ENCODE measurements at regions not wholly inside any gene's neighbourhood (a gene's known extent, or its start where the extent isn't known, plus 50 kb on each side); places are given as distances from the start of the nearest gene placed in this dataset.
A peak's percentile ranks its signal among the peaks of the same experiment; 100 is the strongest.
"Not testable (repeated sequence)": the region's sequence is repeated elsewhere in the genome, so short reads cannot be mapped to it uniquely, and the experiment has no call there.

- DNase-seq, result not testable (repeated sequence)
Observed at GRCh38 chr1:185429668-185430067, 112.6 kb upstream of the IVNS1ABP start.

GRCh38 chr1:185427776-185428175, 110.7 kb upstream of the IVNS1ABP start:
- no peak for DNase-seq

- no peak for DNase-seq
Observed at GRCh38 chr1:185427264-185427663, 110.2 kb upstream of the IVNS1ABP start.

GRCh38 chr1:185426848-185427247, 109.8 kb upstream of the IVNS1ABP start:
- no peak for DNase-seq

- peak in 1 of 3 experiments; percentile 8 for DNase-seq
Observed at GRCh38 chr1:185425163-185425562, 108.1 kb upstream of the IVNS1ABP start.

GRCh38 chr1:185421485-185422107, 104.6 kb upstream of the IVNS1ABP start:
- no peak for DNase-seq

GRCh38 chr1:185420588-185421081, 103.6 kb upstream of the IVNS1ABP start:
- no peak for DNase-seq

- no peak for DNase-seq
Observed at GRCh38 chr1:185419718-185420117, 102.7 kb upstream of the IVNS1ABP start.

GRCh38 chr1:185418472-185418871, 101.4 kb upstream of the IVNS1ABP start:
- no peak for DNase-seq

- DNase-seq, result peak in 1 of 3 experiments; percentile 22
Observed at GRCh38 chr1:185412385-185413087, 95.5 kb upstream of the IVNS1ABP start.

GRCh38 chr1:185409763-185410528, 92.9 kb upstream of the IVNS1ABP start:
- no peak for DNase-seq

- DNase-seq, result no peak
Observed at GRCh38 chr1:185409345-185409744, 92.3 kb upstream of the IVNS1ABP start.

GRCh38 chr1:185408700-185409270, 91.7 kb upstream of the IVNS1ABP start:
- no peak for DNase-seq

GRCh38 chr1:185406691-185407009, 89.6 kb upstream of the IVNS1ABP start:
- no peak for DNase-seq

- no peak for DNase-seq
Observed at GRCh38 chr1:185406006-185406690, 89.1 kb upstream of the IVNS1ABP start.

- DNase-seq, result no peak
Observed at GRCh38 chr1:185404907-185405568, 88.0 kb upstream of the IVNS1ABP start.

- DNase-seq, result no peak
Observed at GRCh38 chr1:185404291-185404690, 87.2 kb upstream of the IVNS1ABP start.

GRCh38 chr1:185402930-185403329, 85.9 kb upstream of the IVNS1ABP start:
- no peak for DNase-seq

GRCh38 chr1:185401019-185401418, 84.0 kb upstream of the IVNS1ABP start:
- no peak for DNase-seq

- DNase-seq, result no peak
Observed at GRCh38 chr1:185400052-185400451, 83.0 kb upstream of the IVNS1ABP start.

- DNase-seq, result no peak
Observed at GRCh38 chr1:185398599-185398998, 81.6 kb upstream of the IVNS1ABP start.

- no peak for DNase-seq
Observed at GRCh38 chr1:185398022-185398421, 81.0 kb upstream of the IVNS1ABP start.

All from NCI-H1417 (cell line).